Cardiac fibroblast (primary cell): ENCODE measurements at regions not wholly inside any gene's neighbourhood (a gene's known extent, or its start where the extent isn't known, plus 50 kb on each side); places are given as distances from the start of the nearest gene placed in this dataset.

Experiments used
- DNase-seq, 2 donors: peaks; one replicate each; pipeline versions ENCODE4 v3.0.0 to v3.0.0-alpha.2; 2010; ENCODE audit warnings: low read depth in 2 of 2
- H3K4me3 ChIP-seq, 2 donors: replicated peaks in 1 of 2; 1 replicate in 1 of 2; 2 replicates in 1 of 2; pipeline ENCODE4 v1.5.1; 2011; ENCODE audit warnings: low read depth in 2 of 2, low read length in 2 of 2, mild to moderate bottlenecking in 2 of 2, moderate library complexity in 1 of 2
- CTCF ChIP-seq: IDR thresholded peaks from one replicate; pipeline ENCODE4 v1.5.1; 2011; ENCODE audit warnings: low read depth, mild to moderate bottlenecking, low read length, inconsistent platforms

GRCh38 chr15:95816591-95816990 is 513.9 kb upstream of the NR2F2 start:
- H3K4me3 ChIP-seq = no peak overlapping the region
- no peak for TF ChIP-seq CTCF
- DNase-seq = no peak

- DNase-seq = no peak
- no peak for TF ChIP-seq CTCF
- H3K4me3 ChIP-seq = no peak overlapping the region
Measured at GRCh38 chr15:95822961-95823360, 507.5 kb upstream of the NR2F2 start.

- DNase-seq = peak in 1 of 2 donors; percentile 9
- no peak overlapping the region for H3K4me3 ChIP-seq
- no peak for TF ChIP-seq CTCF
Measured at GRCh38 chr15:95825208-95825607, 505.3 kb upstream of the NR2F2 start.

GRCh38 chr15:95825671-95826411 is 504.7 kb upstream of the NR2F2 start:
- TF ChIP-seq CTCF = no peak
- DNase-seq = peak in 1 of 2 donors; percentile 34
- no peak overlapping the region for H3K4me3 ChIP-seq

- no peak for DNase-seq
- peak; percentile 29 for TF ChIP-seq CTCF
- no peak overlapping the region for H3K4me3 ChIP-seq
Measured at GRCh38 chr15:95826412-95827195, 503.9 kb upstream of the NR2F2 start.

- no peak for DNase-seq
- H3K4me3 ChIP-seq = no peak overlapping the region
- TF ChIP-seq CTCF = no peak
Measured at GRCh38 chr15:95829062-95829461, 501.4 kb upstream of the NR2F2 start.
